B cell (primary cell): ENCODE measurements at regions not wholly inside any gene's neighbourhood (a gene's known extent, or its start where the extent isn't known, plus 50 kb on each side); places are given as distances from the start of the nearest gene placed in this dataset.

Source experiments
- ATAC-seq: fragments of 200-7000 bp; cut with Tn5 transposase; one replicate; pipeline ENCODE4 v1.10.0; 2021; ENCODE audit warnings: low read depth, mild to moderate bottlenecking, moderate number of reproducible peaks, moderate library complexity
- CTCF ChIA-PET: fragments of 350-600 bp; sonication (Branson Sonifier 250); formaldehyde crosslinking; loops from one replicate; lab custom pipeline; 2021; ENCODE audit warnings: antibody characterized with exemption, inconsistent platforms; lab: Charles Lee
- POLR2A ChIA-PET: fragments of 350-600 bp; sonication (Branson Sonifier 250); formaldehyde crosslinking; loops from one replicate; lab custom pipeline; 2021; ENCODE audit warnings: antibody characterized with exemption; lab: Charles Lee
- DNase-seq: peaks from one replicate; pipeline ENCODE4 v3.0.0; 2013
- H2AFZ ChIP-seq: 2 replicates; pipeline ENCODE4 v1.6.1; 2012; ENCODE audit warnings: mild to moderate bottlenecking, low read depth, low read length; ENCODE audit not compliant: insufficient read depth, poor library complexity, severe bottlenecking
- H3K27ac ChIP-seq, 2 donors: 1 replicate in 1 of 2; 2 replicates in 1 of 2; pipeline ENCODE4 v1.5.1; 2012 to 2013; ENCODE audit warnings: low read length in 2 of 2, mild to moderate bottlenecking in 2 of 2, moderate library complexity in 1 of 2
- H3K27me3 ChIP-seq, 4 experiments: fragments of 200-600 bp in 1 of 4; sonication (generic) in 1 of 4; replicated peaks in 1 of 4; 1 replicate in 2 of 4; 2 replicates in 2 of 4; pipeline versions ENCODE4 v1.6.1 to v1.7.0; 2013 to 2016; ENCODE audit warnings: low read length in 3 of 4, mild to moderate bottlenecking in 2 of 4, mixed read lengths in 1 of 4, moderate library complexity in 1 of 4; ENCODE audit not compliant: insufficient read depth in 4 of 4, control insufficient read depth in 3 of 4; ENCODE audit errors: control extremely low read depth in 1 of 4
- H3K36me3 ChIP-seq, 2 experiments: replicated peaks in 1 of 2; 1 replicate in 1 of 2; 2 replicates in 1 of 2; pipeline versions ENCODE4 v1.6.1 to v1.7.1; 2013; ENCODE audit warnings: low read length in 1 of 2; ENCODE audit not compliant: insufficient read depth in 2 of 2, control insufficient read depth in 1 of 2; ENCODE audit errors: control extremely low read depth in 1 of 2, extremely low read depth in 1 of 2
- H3K4me1 ChIP-seq, 2 donors: fragments of 200-600 bp in 1 of 2; sonication (generic) in 1 of 2; 1 replicate in 1 of 2; 2 replicates in 1 of 2; pipeline versions ENCODE4 v1.5.1 to v1.6.1; 2013 to 2017; ENCODE audit warnings: low read length in 2 of 2; ENCODE audit not compliant: control insufficient read depth in 2 of 2, insufficient read depth in 2 of 2
- H3K4me2 ChIP-seq: replicated peaks from 2 replicates; pipeline ENCODE3; 2012; ENCODE audit warnings: mild to moderate bottlenecking, low read depth, low read length; ENCODE audit not compliant: poor library complexity, severe bottlenecking
- H3K4me3 ChIP-seq, 5 experiments: fragments of 200-600 bp in 1 of 5; sonication (generic) in 1 of 5; 1 replicate in 3 of 5; 2 replicates in 2 of 5; pipeline versions ENCODE4 v1.5.1 to v1.7.0; 2011 to 2016; ENCODE audit warnings: low read length in 4 of 5, mild to moderate bottlenecking in 4 of 5, low read depth in 2 of 5, control low read depth in 1 of 5, moderate library complexity in 1 of 5; ENCODE audit not compliant: insufficient read depth in 1 of 5; ENCODE audit errors: control extremely low read depth in 1 of 5, extremely low read depth in 1 of 5
- H3K79me2 ChIP-seq: fragments of 200-600 bp; sonication (generic); one replicate; pipeline ENCODE4 v1.6.0; 2016; ENCODE audit warnings: low read length; ENCODE audit not compliant: control insufficient read depth, insufficient read depth
- H3K9ac ChIP-seq: fragments of 200-600 bp; sonication (generic); 2 replicates; pipeline ENCODE4 v1.6.1; 2017; ENCODE audit warnings: mild to moderate bottlenecking, low read length, moderate library complexity
- H3K9me3 ChIP-seq, 3 donors: one replicate each; pipeline versions ENCODE4 v1.6.1 to v1.7.1; 2013; ENCODE audit warnings: low read length in 2 of 3; ENCODE audit not compliant: control insufficient read depth in 2 of 3, insufficient read depth in 1 of 3; ENCODE audit errors: control extremely low read depth in 1 of 3
- H4K20me1 ChIP-seq: 2 replicates; pipeline ENCODE4 v1.6.0; 2012; ENCODE audit warnings: mild to moderate bottlenecking, low read length; ENCODE audit not compliant: insufficient read depth, control insufficient read depth, poor library complexity, severe bottlenecking
- H3K27ac Mint-ChIP-seq: one replicate; pipeline ENCODE4 v1.8.0; 2021; ENCODE audit warnings: mixed read lengths
- H3K27me3 Mint-ChIP-seq: one replicate; pipeline ENCODE4 v1.8.0; 2021; ENCODE audit warnings: mixed read lengths
- H3K4me1 Mint-ChIP-seq: one replicate; pipeline ENCODE4 v1.8.0; 2021; ENCODE audit warnings: mixed read lengths
- H3K4me3 Mint-ChIP-seq: one replicate; pipeline ENCODE4 v1.8.0; 2021; ENCODE audit warnings: mixed read lengths
- H3K9me3 Mint-ChIP-seq: one replicate; pipeline ENCODE4 v1.8.0; 2022; ENCODE audit warnings: mixed read lengths; ENCODE audit not compliant: insufficient read depth
- CTCF ChIP-seq: fragments of 200-600 bp; IDR thresholded peaks from one replicate; pipeline ENCODE4 v1.8.0; 2022; ENCODE audit warnings: antibody characterized with exemption, mild to moderate bottlenecking
- EZH2 ChIP-seq: IDR thresholded peaks from 2 replicates; pipeline ENCODE4 v1.6.1; 2012; ENCODE audit warnings: borderline replicate concordance, low read depth, mild to moderate bottlenecking, moderate library complexity, low read length; ENCODE audit not compliant: insufficient read depth, poor library complexity, severe bottlenecking
- WGBS: methylation state at CpG from one replicate; pipeline ENCODE4 v1.1.5; 2013; ENCODE audit warnings: missing lambda C conversion rate; ENCODE audit not compliant: insufficient coverage; 5-methylcytosine and 5-hydroxymethylcytosine counted together
- intact Hi-C: fragments of 100-400 bp; cut with micrococcal nuclease; formaldehyde crosslinking; loops from one replicate; pipeline ENCODE4 v1.10.0; 2022

GRCh38 chr2:239728751-239729150 is 296.4 kb downstream of the NDUFA10 start:
- no peak overlapping the region for H2AFZ ChIP-seq
- intact Hi-C loops: no loop called here
- H3K9me3 ChIP-seq: peaks cover 0 to 3% (median 2%) of the 10 kb centered on the region in 3 donors
- H3K36me3 ChIP-seq: no peaks in the 10 kb centered on the region
- H3K4me3 ChIP-seq: no peak overlapping the region
- DNase-seq (no peak), ATAC-seq (no peak)
- no peak overlapping the region for H3K9ac ChIP-seq
- 93% methylated on average over 15 of the region's 15 CpGs for WGBS
- no peaks in the 10 kb centered on the region for H3K9me3 Mint-ChIP-seq
- no peaks in the 10 kb centered on the region for H3K4me1 Mint-ChIP-seq
- no peak overlapping the region for H3K27ac ChIP-seq
- no peak overlapping the region for H3K4me2 ChIP-seq
- TF ChIP-seq EZH2: no peak
- TF ChIP-seq CTCF: no peak
- H3K4me3 Mint-ChIP-seq: no peak overlapping the region
- no peaks in the 10 kb centered on the region for H3K4me1 ChIP-seq
- CTCF ChIA-PET: no interaction called here
- POLR2A ChIA-PET: no interaction called here
- H3K27me3 ChIP-seq: no peaks in the 10 kb centered on the region
- no peaks in the 10 kb centered on the region for H4K20me1 ChIP-seq
- no peaks in the 10 kb centered on the region for H3K79me2 ChIP-seq
- no peak overlapping the region for H3K27ac Mint-ChIP-seq
- H3K27me3 Mint-ChIP-seq: no peaks in the 10 kb centered on the region

- Mint-ChIP-seq H3K9me3 (no peaks in the 10 kb centered on the region), H3K27ac (no peak overlapping the region), H3K4me1 (no peaks in the 10 kb centered on the region), H3K27me3 (no peaks in the 10 kb centered on the region), H3K4me3 (no peak overlapping the region)
- TF ChIP-seq EZH2 (no peak), CTCF (no peak)
- Histone ChIP-seq H3K27ac (no peak overlapping the region), H3K27me3 (no peaks in the 10 kb centered on the region), H3K79me2 (no peaks in the 10 kb centered on the region), H3K4me3 (no peak overlapping the region), H4K20me1 (no peaks in the 10 kb centered on the region), H2AFZ (no peak overlapping the region), H3K4me2 (no peak overlapping the region), H3K9ac (no peak overlapping the region), H3K4me1 (no peaks in the 10 kb centered on the region), H3K9me3 (no peaks in the 10 kb centered on the region), H3K36me3 (no peaks in the 10 kb centered on the region)
- WGBS: 93% methylated on average over 30 of the region's 30 CpGs
- ChIA-PET POLR2A (no interaction called here), CTCF (no interaction called here)
- intact Hi-C loops: no loop called here
- ATAC-seq: no peak
- no peak for DNase-seq
Measured at GRCh38 chr2:239727776-239728600, 297.2 kb downstream of the NDUFA10 start.
